GM21381 (cell line): ENCODE measurements at regions not wholly inside any gene's neighbourhood (a gene's known extent, or its start where the extent isn't known, plus 50 kb on each side); places are given as distances from the start of the nearest gene placed in this dataset.
A peak's percentile ranks its signal among the peaks of the same experiment; 100 is the strongest.
"Not testable (repeated sequence)": the region's sequence is repeated elsewhere in the genome, so short reads cannot be mapped to it uniquely, and the experiment has no call there.

ENCODE experiments used
- ATAC-seq: cut with Tn5 transposase; IDR thresholded peaks from one replicate; pipeline ENCODE4 v1.9.1; 2021; ENCODE audit warnings: mild to moderate bottlenecking, moderate library complexity; ENCODE audit not compliant: unreplicated experiment

GRCh38 chr10:64275774-64276173 is 754.6 kb downstream of the REEP3 start:
- ATAC-seq = peak; percentile 65

DNA sequence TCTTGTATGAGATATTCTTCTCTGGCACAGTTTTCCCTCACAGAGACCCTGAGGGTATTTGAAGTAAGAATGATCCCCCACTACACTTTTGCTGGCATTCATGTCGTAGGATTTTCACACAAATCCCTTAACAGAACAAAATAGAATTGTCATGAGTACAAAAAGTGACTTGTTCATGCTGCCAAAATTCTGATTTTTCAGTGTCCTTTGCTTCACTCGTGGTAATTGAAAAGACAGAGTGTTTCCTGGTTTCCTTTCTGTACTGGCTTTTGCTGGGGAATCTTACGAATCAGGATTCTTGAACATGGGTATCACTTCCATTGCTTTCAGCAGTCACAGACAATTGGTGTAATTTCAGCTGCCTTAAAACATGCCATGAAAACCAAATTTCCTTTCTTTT is 756.3 kb downstream of the REEP3 start:
- no peak for ATAC-seq

GRCh38 chr10:64283621-64284020 is 762.4 kb downstream of the REEP3 start:
- ATAC-seq = no peak

- ATAC-seq = no peak
Measured at GRCh38 chr10:64286533-64286932, 765.3 kb downstream of the REEP3 start.

DNA sequence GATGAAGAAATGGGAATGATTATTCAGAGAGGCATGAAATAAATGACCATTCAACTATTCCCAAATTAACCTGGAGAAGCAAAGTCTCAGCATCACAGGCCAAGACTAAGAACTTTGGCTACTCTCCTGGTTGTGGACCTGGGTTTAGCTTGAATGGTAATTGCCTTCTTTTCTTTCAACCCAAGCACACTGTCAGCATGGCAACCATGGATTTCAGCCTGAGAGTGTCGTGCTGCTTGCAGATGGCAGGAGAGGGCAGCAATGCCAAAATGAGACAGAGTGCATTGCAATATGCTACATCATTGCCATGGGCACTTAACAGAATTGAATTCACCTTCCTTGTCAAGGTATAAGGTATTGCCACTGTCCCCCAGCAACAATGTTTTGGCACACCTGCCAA is 767.2 kb downstream of the REEP3 start:
- ATAC-seq = no peak

GRCh38 chr10:64303566-64303965 is 782.4 kb downstream of the REEP3 start:
- no peak for ATAC-seq

- no peak for ATAC-seq
Measured at GRCh38 chr10:64306729-64307327, 785.6 kb downstream of the REEP3 start.

DNA sequence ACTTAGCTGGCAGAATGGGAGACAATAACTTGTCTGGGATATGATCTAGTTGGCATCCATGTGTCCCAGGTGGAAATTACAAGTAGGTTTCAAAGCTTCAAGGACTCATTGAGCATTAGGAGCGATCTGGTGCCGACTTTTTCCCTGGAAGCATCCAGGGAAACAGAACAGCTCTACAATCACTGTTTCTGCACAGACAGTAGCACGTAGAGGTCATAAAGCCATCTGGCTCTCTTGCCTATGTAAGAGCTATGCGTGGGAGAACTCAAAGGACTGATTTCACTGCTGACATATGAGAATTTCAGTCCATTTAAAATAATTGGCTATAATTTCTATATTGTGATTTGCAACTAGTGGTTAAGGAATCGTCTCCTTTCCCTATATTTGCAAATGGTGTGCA is 791.7 kb downstream of the REEP3 start:
- no peak for ATAC-seq

- no peak for ATAC-seq
Measured at GRCh38 chr10:64313967-64314366, 792.8 kb downstream of the REEP3 start.

DNA sequence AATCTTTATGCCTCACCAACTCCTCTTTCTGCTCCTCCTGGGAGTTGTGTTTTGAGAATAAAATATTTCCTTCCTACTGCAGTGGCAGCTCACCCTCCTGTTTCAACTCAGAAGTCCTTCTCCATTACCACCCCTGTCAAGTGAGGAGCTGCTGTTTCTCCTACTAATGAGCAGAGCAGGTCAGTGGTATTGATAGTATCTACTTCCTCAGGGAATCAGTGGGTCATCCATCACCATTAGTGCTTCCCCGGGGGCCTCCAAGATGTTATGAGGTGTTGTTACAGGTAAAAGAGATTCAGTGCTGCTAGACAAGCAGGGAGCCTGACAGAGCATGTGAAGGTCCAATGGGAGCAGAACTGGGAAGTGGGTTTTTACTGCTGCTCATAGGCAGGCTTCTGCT is 795.2 kb downstream of the REEP3 start:
- ATAC-seq = no peak

DNA sequence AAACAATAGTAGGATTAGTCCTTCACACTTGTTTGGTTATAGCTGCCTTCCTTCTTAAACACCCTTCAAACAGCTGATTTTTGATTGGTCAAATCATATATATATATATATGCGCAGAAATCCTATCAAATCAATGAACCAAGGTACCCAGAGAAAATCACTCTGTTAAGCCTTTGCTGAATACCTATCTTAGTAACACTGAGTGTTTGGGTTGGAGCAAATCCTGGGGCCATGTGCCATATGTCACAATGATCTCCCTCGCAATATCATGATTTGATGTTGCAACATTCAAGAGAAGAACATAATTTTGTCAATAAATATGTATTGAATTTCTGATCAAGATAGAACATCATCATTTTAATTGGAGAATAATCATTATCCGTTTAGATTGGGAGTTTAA is 795.6 kb downstream of the REEP3 start:
- no peak for ATAC-seq

- no peak for ATAC-seq
Measured at GRCh38 chr10:64320448-64320847, 799.2 kb downstream of the REEP3 start.

GRCh38 chr10:64329510-64329909 is 808.3 kb downstream of the REEP3 start:
- no peak for ATAC-seq

DNA sequence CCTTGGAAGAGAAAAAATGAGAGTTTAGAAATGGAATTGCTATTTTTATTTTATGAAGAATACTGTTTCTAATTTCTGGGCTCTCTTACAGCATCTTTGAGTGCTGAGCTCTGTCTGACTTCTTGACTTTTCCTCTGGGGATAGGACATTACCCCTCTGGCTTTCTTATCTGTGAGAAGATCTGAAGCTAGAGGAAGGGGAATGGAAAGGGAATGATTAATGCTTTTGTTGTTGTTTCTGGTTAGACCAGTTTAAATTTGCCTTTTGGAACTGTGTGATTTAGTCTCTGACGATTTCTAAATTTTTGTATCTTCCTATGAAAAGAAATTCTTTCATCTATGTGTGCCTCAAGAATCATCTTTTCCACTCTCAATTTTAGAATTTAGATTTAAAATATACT is 811.4 kb downstream of the REEP3 start:
- no peak for ATAC-seq

DNA sequence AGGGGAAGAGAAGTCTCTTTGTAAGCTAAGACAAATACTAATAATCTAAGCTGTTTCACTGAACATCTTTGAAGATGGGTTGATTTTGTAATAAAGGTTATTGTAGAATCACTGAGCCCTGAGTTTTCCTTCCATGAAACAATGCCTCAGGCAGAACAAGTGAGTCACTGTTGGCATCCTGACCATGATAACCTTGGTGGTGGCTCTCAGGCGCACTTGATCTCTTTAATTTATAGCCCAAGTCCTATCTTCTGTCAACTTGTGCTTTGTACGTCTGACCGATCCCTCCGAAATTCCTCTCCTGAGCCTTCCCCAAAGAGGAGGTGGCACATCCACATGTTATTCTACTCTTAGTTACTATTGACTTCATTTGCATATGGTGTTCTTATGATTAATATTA is 812.9 kb downstream of the REEP3 start:
- no peak for ATAC-seq

GRCh38 chr10:64344211-64344610 is 823.0 kb downstream of the REEP3 start:
- no peak for ATAC-seq

DNA sequence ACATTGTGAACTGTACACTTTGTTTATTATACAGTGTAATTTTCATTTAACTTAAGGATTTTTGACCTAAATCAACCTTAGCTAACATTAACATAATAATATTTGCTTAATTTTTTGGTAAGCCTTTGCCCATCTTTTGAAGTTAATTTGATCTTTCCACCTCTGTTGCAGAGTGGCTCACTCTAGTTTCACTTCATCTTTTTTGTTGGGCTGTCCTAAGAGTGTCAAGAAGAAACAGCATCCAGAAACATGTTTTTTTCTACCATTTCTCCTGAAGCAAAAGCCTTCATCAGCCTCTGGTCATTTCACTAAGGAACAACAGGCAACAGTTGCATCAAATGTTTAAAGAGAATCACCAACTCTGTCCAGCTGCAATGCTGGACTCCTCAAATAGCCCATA is 824.7 kb downstream of the REEP3 start:
- ATAC-seq = no peak

DNA sequence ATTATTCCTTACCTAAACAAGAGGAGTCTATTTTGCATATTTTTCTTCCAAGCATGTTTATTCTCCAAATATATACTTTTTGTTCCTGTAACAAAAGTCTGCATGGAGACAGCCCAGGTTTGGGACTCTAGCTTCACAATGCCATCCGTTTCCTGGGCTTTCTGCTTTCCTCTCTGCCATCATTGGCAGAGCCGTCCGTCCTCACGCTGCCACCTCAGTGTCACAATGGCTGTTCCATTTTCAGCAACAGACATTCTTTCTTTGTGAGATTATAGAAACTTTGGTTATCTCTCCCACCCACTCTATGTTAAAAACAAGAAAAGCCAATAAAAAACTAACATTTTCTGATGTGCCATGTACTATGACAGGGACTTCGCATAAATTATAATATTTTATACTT is 825.2 kb downstream of the REEP3 start:
- no peak for ATAC-seq

GRCh38 chr10:64350665-64351064 is 829.5 kb downstream of the REEP3 start:
- ATAC-seq = no peak

DNA sequence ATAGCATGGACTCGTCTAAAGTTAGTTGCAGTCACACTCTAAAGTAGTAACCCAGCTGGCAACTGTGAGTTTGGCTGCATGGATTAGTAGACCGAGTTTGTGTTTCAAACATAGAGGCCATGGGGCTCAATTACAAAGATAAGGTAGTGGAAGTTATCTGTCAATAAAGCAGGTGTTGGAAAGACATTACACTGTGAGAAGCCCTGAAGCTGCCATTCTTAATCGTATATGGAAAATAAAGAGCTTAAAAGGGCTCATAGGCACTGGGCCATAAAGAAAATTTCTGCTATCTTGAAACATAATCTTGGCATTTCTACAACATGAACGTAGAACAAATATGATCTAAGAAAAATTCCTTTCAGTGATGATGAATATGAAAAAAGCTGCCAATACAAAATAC is 837.7 kb downstream of the REEP3 start:
- ATAC-seq = no peak

DNA sequence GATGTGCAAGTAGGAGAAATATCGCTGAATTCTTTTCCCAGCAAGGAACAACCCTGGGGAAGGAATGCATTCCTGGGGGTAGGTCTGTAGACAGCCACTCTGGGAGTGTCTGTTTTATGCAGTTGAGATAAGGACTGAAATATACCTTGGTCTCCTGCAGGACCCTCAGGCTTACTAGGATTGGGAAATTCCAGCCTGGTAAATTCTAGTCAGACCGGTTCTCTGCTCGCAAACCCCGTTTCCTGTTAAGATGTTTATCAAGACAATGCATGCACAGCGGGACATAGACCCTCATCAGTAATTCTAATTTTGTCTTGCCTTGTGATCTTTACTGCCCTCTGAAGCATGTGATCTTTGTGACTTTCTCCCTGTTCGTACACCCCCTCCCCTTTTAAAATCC is 839.0 kb downstream of the REEP3 start:
- ATAC-seq = not testable (repeated sequence)

GRCh38 chr10:64363687-64364086 is 842.5 kb downstream of the REEP3 start:
- no peak for ATAC-seq

- ATAC-seq = no peak
Measured at GRCh38 chr10:64365663-64366062, 844.5 kb downstream of the REEP3 start.

DNA sequence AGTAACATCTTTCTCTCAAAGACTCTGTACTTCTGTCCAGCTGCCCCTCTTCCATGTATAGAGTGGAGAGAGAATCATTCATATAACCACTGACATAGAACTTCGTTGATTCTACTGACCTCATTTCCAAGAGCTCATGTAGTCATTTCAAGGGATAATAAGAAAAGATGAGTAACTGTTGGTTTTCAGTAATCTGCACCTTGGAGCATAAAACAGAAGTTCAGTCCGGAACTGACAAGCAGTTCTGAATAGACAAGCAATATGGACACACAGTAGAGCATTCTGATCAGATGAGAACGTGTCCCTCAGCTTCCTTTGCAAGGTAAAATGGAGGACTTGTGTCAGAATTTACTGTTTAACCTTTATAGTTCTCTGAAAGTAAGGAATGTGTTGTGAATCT is 847.1 kb downstream of the REEP3 start:
- ATAC-seq = no peak
